Fibroblast of skin of left quadriceps (primary cell): ENCODE measurements at regions not wholly inside any gene's neighbourhood (a gene's known extent, or its start where the extent isn't known, plus 50 kb on each side); places are given as distances from the start of the nearest gene placed in this dataset.
A peak's percentile ranks its signal among the peaks of the same experiment; 100 is the strongest.
"Not testable (repeated sequence)": the region's sequence is repeated elsewhere in the genome, so short reads cannot be mapped to it uniquely, and the experiment has no call there.

Source experiments
- DNase-seq, 2 experiments: peaks; one replicate each; pipeline ENCODE4 v3.0.0-alpha.2; 2013; ENCODE audit warnings: low read depth in 2 of 2

DNA sequence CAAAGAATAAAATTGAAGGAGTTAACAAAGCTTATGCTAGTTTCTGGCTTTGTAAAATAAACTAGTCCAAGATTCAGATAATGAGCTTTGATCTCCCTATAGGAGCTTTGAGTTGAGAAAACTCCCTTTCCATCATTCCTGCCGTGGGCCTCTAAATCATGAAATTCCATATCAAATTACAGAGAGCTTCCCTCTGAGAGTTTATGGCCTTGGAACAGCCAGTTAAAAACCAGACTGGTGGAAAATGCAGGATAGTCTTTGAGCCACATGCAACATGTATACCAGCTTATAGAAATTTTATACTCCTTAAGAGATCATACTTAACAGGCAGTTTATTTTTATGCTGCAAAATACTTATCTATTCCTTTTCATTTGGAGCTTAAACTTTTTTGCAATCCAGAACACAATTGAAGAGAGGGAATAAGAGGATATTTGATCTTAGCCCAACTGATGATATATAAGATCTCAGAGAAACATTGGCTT is 175.8 kb upstream of the ATP2B1 start:
- DNase-seq = no peak

GRCh38 chr12:89883630-89884389 is 175.2 kb upstream of the ATP2B1 start:
- no peak for DNase-seq

GRCh38 chr12:89882792-89883191 is 174.2 kb upstream of the ATP2B1 start:
- DNase-seq = no peak

DNA sequence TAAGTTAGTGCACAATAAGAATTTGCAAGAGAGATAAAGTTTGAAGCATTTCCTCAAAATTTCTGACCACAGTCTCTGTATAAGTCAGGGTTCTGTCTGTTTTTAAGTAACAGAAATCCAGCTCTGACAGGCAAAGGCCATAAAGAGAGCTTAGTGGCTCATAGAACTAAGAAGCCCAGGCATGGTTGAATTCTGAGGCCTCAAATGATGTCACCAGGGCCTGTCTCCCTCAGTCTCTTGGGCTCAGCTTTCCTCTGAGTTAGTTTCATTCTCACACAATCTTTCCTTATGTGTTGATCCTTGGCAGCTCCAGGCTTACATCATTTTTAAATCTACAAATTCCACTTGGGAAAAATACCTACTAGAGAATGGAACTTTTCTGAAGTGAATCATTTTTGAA is 173.4 kb upstream of the ATP2B1 start:
- peak in 1 of 2 experiments; percentile 26 for DNase-seq

DNA sequence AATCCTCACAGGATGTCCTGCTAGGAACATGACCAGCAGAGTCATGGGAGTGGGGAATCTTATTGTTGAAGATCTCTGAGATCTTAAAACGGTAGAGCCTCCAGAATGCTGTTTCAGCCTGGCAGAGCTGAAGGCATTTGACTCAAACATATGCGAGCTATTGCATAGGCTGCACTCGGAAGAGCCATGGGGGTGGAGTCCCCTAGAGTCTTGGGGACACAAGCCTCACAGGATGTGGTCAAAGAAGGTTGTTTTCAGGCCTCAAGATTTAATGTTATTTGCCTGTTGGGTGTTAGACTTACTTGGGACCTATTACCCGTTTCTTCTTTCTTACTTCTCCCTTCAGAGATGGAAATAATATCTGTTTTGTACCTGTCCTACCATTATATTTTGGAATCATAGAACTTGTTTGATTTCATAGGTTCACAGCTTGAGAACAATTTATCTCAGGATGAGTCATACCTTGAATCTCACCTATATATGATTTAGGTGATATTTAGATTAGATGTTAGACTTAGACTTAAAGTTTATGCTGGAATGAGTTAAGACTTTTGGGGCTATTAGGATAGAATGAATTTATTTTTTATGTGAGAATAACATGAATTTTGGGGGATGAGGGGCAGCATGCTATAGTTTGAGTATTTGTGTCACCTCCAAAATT is 172.2 kb upstream of the ATP2B1 start:
- DNase-seq = no peak

DNA sequence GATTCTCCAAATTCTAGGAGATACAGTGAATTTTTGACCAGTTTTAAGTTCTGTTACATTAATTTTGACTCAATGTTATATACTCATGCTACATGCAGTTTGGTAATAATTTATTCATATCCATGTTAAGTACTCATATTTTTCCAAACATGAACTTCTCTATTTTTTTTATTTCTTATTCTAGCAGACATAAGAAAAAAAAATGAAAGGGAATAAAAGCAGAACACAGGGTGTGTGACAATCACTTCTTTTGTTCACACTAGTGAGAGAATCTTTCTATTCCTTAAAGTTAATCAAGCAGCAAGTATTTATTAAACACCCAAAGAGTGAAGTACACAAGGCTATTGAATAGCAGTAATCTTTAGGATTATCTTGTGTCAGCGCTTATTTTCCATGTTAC is 171.1 kb upstream of the ATP2B1 start:
- DNase-seq = no peak

DNA sequence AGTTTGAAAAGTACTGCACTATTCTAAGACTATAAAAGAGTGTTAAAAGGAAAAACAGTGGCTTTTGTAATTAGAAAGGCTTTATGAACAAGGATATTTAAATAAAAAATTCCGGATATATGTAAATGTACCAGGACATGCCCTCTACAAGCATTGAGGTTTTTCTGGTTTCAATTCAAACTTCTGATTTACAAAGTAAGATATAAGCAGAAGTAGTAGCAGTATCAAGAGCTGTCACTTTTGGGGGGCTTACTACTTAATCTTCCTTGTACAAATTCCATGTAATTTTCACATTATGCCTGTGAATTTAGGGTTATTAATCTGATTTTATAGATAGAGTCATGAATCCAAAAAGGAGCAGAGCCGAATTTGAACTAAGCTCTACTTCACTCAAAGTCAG is 170.3 kb upstream of the ATP2B1 start:
- no peak for DNase-seq

- no peak for DNase-seq
These were observed 169.7 kb upstream of the ATP2B1 start for GRCh38 chr12:89878327-89878726.

DNA sequence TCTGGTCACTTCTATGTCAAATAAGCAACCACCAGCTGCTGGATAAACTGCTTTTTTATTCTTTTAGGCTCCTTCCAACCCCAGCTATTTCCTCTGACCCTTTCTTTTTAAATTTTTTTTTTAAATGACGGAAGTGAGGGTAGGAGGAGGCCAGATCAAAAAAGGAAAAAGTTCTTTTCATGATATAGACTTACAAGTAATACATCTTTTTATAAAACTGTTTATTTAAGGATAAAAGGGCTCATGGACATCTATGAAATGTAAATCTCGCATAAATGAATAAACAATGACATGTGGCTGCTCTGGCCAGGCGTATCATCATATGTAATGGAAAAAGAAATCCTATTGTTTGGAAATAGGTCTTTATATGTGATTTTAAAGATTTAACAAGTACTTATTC is 169.0 kb upstream of the ATP2B1 start:
- DNase-seq = no peak

- DNase-seq = no peak
These were observed 168.5 kb upstream of the ATP2B1 start for GRCh38 chr12:89877136-89877535.

DNA sequence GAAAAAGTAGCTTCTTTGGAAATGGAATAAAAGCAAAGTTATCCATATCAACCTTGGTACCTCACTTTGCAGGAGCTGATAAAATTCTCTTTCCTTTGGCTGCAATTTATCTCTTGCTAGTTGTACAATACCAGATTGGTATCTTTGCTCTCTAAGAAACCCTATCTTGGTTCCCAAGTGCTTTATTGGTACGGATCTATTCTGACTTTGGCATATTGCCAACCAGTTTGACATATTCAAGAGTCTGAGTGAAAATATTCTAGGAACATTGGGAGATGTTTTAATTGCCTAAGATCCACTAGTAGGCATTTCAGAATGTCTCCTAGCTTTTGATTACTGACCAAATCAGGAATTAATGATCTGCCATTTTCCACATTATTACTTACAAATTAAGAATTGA is 167.2 kb upstream of the ATP2B1 start:
- no peak for DNase-seq

DNA sequence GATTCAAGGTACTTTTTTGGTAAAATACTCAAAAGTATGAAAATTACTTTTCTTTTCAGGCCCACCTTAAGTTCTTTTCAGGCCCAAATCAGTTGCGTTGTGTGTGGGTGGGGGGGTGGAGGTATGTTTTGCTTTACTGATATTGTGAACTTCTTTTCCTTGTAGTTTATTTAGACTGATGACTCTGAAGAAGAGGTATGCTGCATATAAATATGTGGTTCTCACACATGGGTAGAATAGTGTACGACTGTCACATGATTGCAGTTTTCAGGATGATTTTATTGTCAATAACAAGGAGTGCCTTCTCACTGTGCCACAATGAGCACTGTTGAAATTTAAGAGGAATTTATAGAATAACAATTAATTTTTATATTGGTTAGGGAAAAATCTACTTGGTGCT is 166.6 kb upstream of the ATP2B1 start:
- DNase-seq = no peak

DNA sequence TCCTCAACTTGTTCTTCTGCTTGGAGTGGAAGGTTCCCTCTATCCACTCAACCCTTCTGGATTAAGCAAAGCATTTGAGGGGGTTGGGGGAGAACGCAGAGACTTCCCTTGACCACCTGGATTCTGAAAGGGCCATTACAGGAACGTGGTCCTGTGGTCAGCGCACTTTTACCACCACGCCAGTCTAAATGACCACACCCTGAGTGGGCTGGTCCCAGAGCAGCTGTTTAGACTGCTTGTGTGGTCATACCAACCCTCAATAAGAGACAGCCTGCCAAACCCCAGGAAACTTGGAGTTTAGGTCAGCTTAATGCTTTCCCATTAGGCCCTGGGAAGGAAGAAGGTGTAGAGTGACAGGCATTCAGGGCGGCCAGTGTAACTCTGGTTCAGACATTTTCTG is 165.5 kb upstream of the ATP2B1 start:
- no peak for DNase-seq

- no peak for DNase-seq
These were observed 165.1 kb upstream of the ATP2B1 start for GRCh38 chr12:89873745-89874144.

GRCh38 chr12:89872922-89873630 is 164.4 kb upstream of the ATP2B1 start:
- DNase-seq = no peak

DNA sequence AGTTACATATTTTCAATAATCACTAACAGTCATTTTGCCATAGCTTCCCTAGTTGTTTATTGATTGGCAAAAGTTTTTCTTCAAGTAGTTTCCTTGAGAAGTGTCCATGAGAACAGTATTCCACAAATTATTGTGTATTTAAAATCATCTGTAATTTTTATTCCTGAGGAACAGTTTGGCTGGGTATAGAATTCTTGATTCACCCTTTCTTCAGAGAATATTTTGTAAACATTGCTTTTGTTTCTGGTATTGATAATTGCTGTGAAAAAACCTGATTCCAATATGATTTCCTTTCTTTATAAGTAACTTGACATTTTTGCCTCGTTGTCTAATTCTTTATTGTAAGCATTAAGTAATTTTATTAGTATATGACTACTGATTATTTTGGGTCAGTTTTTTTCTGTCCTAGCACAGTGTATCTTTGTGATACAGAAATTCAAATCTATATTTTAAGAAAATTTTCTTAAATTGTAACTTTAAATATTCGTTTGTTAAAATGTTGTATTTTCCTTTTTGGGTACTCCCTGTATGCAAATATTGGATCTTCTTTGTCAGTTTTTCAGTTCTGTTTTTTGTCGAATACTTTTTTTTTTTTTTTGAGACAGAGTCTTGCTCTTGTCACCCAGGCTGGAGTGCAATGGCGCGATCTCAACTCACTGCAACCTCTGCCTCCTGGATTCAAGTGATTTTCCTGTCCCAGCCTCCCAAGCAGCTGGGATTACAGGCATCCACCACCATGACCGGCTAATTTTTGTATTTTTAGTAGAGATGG is 162.0 kb upstream of the ATP2B1 start:
- no peak for DNase-seq

DNA sequence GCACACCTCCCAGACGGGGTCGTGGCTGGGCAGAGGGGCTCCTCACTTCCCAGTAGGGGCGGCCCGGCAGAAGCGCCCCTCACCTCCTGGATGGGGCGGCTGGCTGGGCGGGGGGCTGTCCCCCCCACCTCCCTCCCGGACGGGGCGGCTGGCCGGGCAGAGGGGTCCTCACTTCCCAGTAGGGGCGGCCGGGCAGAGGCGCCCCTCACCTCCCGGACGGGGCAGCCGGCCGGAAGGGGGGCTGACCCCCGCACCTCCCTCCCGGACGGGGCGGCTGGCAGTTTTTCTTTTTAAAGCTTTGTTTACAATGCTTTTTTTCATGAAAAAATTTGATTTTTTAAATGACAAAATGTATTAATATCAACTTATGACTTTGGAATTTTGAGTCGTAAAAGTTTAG is 159.0 kb upstream of the ATP2B1 start:
- DNase-seq = not testable (repeated sequence)

- no peak for DNase-seq
These were observed 155.8 kb upstream of the ATP2B1 start for GRCh38 chr12:89864411-89864810.

DNA sequence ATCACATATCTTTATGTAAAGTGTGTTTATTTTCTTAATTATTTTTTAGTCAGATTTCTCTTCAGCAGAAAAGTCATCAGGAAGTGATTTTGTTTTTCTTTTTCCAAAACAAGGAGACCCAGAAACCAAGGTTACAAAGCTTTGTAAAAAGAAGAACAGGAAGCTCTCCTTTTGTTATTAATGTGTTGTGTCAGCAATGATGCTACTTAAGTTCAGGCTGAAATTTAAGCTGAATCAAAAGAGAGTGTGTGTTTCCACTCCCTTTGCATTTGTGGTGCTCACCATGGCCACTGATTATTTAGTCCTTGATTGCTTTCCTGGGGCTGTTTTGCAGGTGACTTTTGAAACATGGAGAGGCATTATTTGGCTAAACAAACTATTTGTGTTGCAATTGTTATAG is 155.3 kb upstream of the ATP2B1 start:
- DNase-seq = no peak

DNA sequence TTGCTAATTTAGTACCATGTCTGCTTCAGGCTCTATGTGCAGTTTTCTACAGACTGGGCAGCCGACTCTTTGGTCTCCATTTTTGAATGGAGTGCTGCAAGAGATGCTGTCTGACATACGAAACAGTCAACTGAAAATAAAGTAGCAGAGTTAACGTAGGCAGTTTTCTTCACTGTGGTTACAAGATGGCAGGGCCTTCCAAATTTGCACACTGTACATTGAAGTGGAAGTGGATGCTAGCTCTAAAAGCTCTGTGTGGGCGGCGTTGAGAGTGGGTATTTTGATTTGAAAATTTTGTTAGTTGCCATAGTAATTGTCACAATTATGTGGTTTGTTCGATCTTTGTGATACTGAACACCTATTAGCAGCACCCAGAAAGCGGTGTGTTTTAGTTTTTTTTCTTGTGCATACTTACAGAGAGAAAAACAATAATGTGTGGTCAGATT is 154.9 kb upstream of the ATP2B1 start:
- DNase-seq = no peak

GRCh38 chr12:89862511-89863445 is 154.1 kb upstream of the ATP2B1 start:
- no peak for DNase-seq
